Neural progenitor cell (in vitro differentiated cells): ENCODE measurements at regions not wholly inside any gene's neighbourhood (a gene's known extent, or its start where the extent isn't known, plus 50 kb on each side); places are given as distances from the start of the nearest gene placed in this dataset.

Source experiments
- DNase-seq: peaks from one replicate; pipeline ENCODE4 v3.0.0-alpha.2; 2016; ENCODE audit warnings: low spot score
- H2AFZ ChIP-seq: fragments of 200-600 bp; sonication (generic); replicated peaks from 2 replicates; pipeline ENCODE4 v1.6.1; 2016; ENCODE audit warnings: antibody characterized with exemption
- H3F3A ChIP-seq: fragments of 200-600 bp; sonication (generic); 2 replicates; pipeline ENCODE4 v1.6.1; 2016; ENCODE audit warnings: antibody characterized with exemption, low read depth
- H3K27ac ChIP-seq: fragments of 200-600 bp; sonication (generic); 2 replicates; pipeline ENCODE4 v1.5.1; 2016; ENCODE audit warnings: mild to moderate bottlenecking
- H3K27me3 ChIP-seq: fragments of 200-600 bp; sonication (generic); 2 replicates; pipeline ENCODE4 v1.6.1; 2016; ENCODE audit warnings: mild to moderate bottlenecking, moderate library complexity
- H3K36me3 ChIP-seq: fragments of 200-600 bp; sonication (generic); 2 replicates; pipeline ENCODE4 v1.5.1; 2016
- H3K4me1 ChIP-seq: fragments of 200-600 bp; sonication (generic); 2 replicates; pipeline ENCODE4 v1.6.1; 2016; ENCODE audit warnings: mixed run types
- H3K4me2 ChIP-seq: fragments of 200-600 bp; sonication (generic); 2 replicates; pipeline ENCODE4 v1.6.1; 2016
- H3K4me3 ChIP-seq: fragments of 200-600 bp; sonication (generic); 2 replicates; pipeline ENCODE4 v1.5.1; 2016
- H3K79me2 ChIP-seq: fragments of 200-600 bp; sonication (generic); 2 replicates; pipeline ENCODE4 v1.6.1; 2016; ENCODE audit warnings: low read depth
- H3K9ac ChIP-seq: fragments of 200-600 bp; sonication (generic); 2 replicates; pipeline ENCODE4 v1.6.1; 2016
- H3K9me3 ChIP-seq: fragments of 200-600 bp; sonication (generic); 2 replicates; pipeline ENCODE4 v1.5.1; 2016; ENCODE audit warnings: low read depth
- H4K20me1 ChIP-seq: fragments of 200-600 bp; sonication (generic); 2 replicates; pipeline ENCODE4 v1.6.1; 2016; ENCODE audit warnings: low read depth
- H3K27ac Mint-ChIP-seq: 3 replicates; pipeline ENCODE4 v1.8.0; 2021; ENCODE audit warnings: mixed read lengths
- H3K27me3 Mint-ChIP-seq: 2 replicates; pipeline ENCODE4 v1.8.0; 2022; ENCODE audit warnings: low read depth, mild to moderate bottlenecking, inconsistent platforms, moderate library complexity, mixed read lengths; ENCODE audit not compliant: insufficient read depth
- H3K36me3 Mint-ChIP-seq: 3 replicates; pipeline ENCODE4 v1.8.0; 2021; ENCODE audit warnings: mixed read lengths
- H3K4me1 Mint-ChIP-seq: 3 replicates; pipeline ENCODE4 v1.8.0; 2021; ENCODE audit warnings: mixed read lengths
- H3K4me3 Mint-ChIP-seq: 3 replicates; pipeline ENCODE4 v1.8.0; 2021; ENCODE audit warnings: mild to moderate bottlenecking, moderate library complexity, mixed read lengths
- H3K9me3 Mint-ChIP-seq: 3 replicates; pipeline ENCODE4 v1.8.0; 2020; ENCODE audit warnings: mixed read lengths
- EZH2 ChIP-seq: fragments of 200-600 bp; sonication (generic); IDR thresholded peaks from 2 replicates; pipeline ENCODE4 v1.6.1; 2017; ENCODE audit warnings: antibody characterized with exemption, mild to moderate bottlenecking, moderate library complexity
- EZH2phosphoT487 ChIP-seq: fragments of 200-600 bp; sonication (generic); IDR thresholded peaks from 2 replicates; pipeline ENCODE4 v1.6.1; 2017; ENCODE audit warnings: antibody characterized with exemption
- TF ChIP-seq, protein P1 (sequence below): fragments of 200-600 bp; sonication (generic); IDR thresholded peaks from 2 replicates; pipeline ENCODE4 v1.5.1; 2017; ENCODE audit warnings: antibody characterized with exemption, mild to moderate bottlenecking

DNA sequence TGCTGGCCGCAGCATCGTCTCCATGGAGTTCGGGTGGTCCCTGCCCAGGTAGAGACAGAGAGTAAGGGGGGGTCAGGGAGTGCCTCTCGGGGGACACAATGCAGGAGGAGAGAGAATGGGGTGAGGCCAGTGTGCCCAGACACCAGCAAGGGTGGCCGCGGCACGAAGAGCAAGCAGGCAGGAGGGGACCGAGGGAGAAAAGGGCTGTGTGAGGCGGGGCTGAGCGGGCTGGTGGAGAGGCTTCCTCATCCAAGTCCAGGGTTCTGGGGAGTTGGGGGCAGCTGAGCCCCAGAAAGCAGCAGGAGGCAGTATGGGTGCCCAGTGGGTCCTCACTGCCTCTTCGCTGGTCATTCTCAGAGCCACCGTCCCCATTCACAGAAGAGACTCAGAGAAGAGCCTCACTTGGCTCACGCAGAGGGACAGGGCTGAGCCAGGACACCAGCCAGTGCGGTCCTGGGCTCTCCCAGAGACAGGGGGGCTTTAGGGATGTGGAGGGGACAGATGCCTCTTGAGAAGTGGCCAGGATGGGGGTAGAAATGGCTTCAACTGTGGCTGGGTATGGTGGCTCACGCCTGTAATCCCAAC lies 78.9 kb downstream of the MICALL2 start:
- Mint-ChIP-seq H3K4me1 (peaks cover 2% of the 10 kb centered on the region), H3K27me3 (peaks cover 14% of the 10 kb centered on the region), H3K4me3 (no peak overlapping the region), H3K9me3 (no peaks in the 10 kb centered on the region), H3K36me3 (no peaks in the 10 kb centered on the region), H3K27ac (no peak overlapping the region)
- H3K27me3 ChIP-seq: peaks cover 80% of the 10 kb centered on the region
- H3K9me3 ChIP-seq: no peaks in the 10 kb centered on the region
- H3K4me2 ChIP-seq: no peak overlapping the region
- DNase-seq: no peak
- H3K4me1 ChIP-seq: no peaks in the 10 kb centered on the region
- H3K79me2 ChIP-seq: no peaks in the 10 kb centered on the region
- H3K36me3 ChIP-seq: no peaks in the 10 kb centered on the region
- no peak overlapping the region for H3K27ac ChIP-seq
- H3K9ac ChIP-seq: no peak overlapping the region
- no peak for TF ChIP-seq EZH2
- TF ChIP-seq, protein P1, sequence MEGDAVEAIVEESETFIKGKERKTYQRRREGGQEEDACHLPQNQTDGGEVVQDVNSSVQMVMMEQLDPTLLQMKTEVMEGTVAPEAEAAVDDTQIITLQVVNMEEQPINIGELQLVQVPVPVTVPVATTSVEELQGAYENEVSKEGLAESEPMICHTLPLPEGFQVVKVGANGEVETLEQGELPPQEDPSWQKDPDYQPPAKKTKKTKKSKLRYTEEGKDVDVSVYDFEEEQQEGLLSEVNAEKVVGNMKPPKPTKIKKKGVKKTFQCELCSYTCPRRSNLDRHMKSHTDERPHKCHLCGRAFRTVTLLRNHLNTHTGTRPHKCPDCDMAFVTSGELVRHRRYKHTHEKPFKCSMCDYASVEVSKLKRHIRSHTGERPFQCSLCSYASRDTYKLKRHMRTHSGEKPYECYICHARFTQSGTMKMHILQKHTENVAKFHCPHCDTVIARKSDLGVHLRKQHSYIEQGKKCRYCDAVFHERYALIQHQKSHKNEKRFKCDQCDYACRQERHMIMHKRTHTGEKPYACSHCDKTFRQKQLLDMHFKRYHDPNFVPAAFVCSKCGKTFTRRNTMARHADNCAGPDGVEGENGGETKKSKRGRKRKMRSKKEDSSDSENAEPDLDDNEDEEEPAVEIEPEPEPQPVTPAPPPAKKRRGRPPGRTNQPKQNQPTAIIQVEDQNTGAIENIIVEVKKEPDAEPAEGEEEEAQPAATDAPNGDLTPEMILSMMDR: no peak
- H2AFZ ChIP-seq: no peak overlapping the region
- no peak overlapping the region for H3K4me3 ChIP-seq
- H4K20me1 ChIP-seq: no peaks in the 10 kb centered on the region
- no peaks in the 10 kb centered on the region for H3F3A ChIP-seq

DNA sequence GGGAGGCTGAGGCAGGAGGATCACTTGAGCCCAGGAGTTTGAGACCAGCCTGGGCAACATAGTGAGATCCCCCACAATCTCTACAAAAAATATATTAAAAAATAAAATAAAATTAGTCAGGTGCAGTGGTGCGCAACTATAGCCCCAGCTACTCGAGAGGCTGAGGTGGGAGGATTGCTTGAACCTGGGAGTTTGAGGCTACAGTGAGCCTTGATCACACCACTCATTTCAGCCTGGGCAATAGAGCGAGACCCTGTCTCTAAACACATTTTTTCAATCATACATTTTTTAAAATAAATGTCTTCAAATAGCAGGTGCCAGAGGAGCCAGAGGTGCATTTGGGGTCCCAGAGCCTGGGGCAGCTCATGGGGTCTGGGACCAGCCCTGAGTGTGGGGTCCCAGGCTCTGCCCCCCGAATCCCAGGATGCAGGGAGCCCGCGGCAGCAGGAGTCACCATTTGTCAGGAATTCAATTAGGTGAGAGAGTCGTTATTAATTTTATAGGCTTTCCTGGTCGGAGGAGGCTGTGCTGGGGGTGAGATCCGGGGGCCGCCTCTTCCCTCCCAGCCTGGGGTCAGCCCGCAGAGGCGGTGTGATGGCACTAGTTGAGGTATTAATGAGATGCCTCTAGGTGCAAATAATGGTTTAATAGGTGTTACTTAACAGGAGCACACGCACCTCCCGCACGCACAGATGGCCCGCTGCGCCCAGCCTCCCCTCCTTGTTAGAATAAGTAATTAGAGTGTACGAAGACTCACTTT lies 78.3 kb downstream of the MICALL2 start:
- H2AFZ ChIP-seq: no peak overlapping the region
- H3K9me3 ChIP-seq: no peaks in the 10 kb centered on the region
- H3K9ac ChIP-seq: no peak overlapping the region
- no peak overlapping the region for H3K27ac ChIP-seq
- Mint-ChIP-seq H3K4me3 (no peak overlapping the region), H3K36me3 (no peaks in the 10 kb centered on the region), H3K4me1 (peaks cover 2% of the 10 kb centered on the region), H3K27ac (no peak overlapping the region), H3K9me3 (no peaks in the 10 kb centered on the region), H3K27me3 (peaks cover 16% of the 10 kb centered on the region)
- H3K4me3 ChIP-seq: no peak overlapping the region
- DNase-seq: no peak
- H3K4me1 ChIP-seq: no peaks in the 10 kb centered on the region
- TF ChIP-seq EZH2 (no peak), EZH2phosphoT487 (no peak)
- TF ChIP-seq, protein P1: no peak
- peaks cover 74% of the 10 kb centered on the region for H3K27me3 ChIP-seq
- H4K20me1 ChIP-seq: no peaks in the 10 kb centered on the region
- H3F3A ChIP-seq: no peaks in the 10 kb centered on the region
- no peak overlapping the region for H3K4me2 ChIP-seq
- no peaks in the 10 kb centered on the region for H3K79me2 ChIP-seq
- H3K36me3 ChIP-seq: no peaks in the 10 kb centered on the region

DNA sequence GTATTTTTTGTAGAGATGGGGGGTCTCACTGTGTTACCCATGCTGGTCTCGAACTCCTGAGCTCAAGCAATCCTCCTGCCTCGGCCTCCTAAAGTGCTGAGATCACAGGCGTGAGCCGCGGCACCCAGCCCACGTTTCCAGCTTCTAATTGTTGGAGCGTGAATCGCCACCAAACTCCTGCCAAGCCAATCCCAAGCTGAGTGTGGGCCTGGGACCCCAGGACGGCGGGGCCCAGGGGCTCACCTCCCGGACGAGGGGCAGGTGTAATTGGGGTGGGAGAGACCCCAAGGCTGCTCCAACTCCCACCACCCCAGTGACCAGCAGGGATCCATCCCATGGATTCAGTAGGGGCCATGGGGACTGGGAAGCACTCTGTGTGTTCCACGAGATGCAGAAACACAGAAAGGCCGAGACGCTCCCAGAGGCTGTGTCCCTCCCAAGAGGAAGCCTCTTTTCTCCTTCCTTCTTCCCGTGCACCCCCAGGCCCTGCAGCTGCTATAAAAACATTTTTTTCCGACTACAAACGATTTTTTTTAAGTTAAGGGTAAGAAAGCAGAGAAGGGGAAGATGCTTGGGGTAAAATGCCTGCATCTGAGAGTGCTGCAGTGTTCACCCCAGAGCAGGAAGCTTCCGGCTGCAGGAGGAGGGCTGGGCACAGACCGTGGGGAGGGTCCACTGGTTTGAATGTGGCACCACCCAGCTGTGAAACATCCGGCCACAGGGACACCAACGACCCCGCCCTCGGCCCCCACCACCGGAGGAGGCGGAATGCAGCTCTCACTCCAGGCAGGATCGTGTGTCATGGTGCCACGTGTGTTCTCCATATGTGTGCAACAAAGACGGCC lies 76.5 kb downstream of the MICALL2 start:
- no peaks in the 10 kb centered on the region for H3F3A ChIP-seq
- H3K4me1 ChIP-seq: no peaks in the 10 kb centered on the region
- H3K27me3 Mint-ChIP-seq: peaks cover 8% of the 10 kb centered on the region
- no peaks in the 10 kb centered on the region for H3K9me3 Mint-ChIP-seq
- H3K4me1 Mint-ChIP-seq: peaks cover 5% of the 10 kb centered on the region
- H3K36me3 Mint-ChIP-seq: no peaks in the 10 kb centered on the region
- no peaks in the 10 kb centered on the region for H3K36me3 ChIP-seq
- DNase-seq: no peak
- no peak overlapping the region for H3K27ac ChIP-seq
- no peak for TF ChIP-seq EZH2phosphoT487
- H3K9me3 ChIP-seq: no peaks in the 10 kb centered on the region
- no peak overlapping the region for H3K4me3 Mint-ChIP-seq
- no peak overlapping the region for H3K9ac ChIP-seq
- H3K4me3 ChIP-seq: no peak overlapping the region
- no peak overlapping the region for H2AFZ ChIP-seq
- H3K4me2 ChIP-seq: no peak overlapping the region
- no peaks in the 10 kb centered on the region for H4K20me1 ChIP-seq
- peaks cover 56% of the 10 kb centered on the region for H3K27me3 ChIP-seq
- peak overlapping the region; percentile 34 for H3K27ac Mint-ChIP-seq
- H3K79me2 ChIP-seq: no peaks in the 10 kb centered on the region
